ENCODE measurements at regions not wholly inside any gene's neighbourhood (a gene's known extent, or its start where the extent isn't known, plus 50 kb on each side); places are given as distances from the start of the nearest gene placed in this dataset.

DNA sequence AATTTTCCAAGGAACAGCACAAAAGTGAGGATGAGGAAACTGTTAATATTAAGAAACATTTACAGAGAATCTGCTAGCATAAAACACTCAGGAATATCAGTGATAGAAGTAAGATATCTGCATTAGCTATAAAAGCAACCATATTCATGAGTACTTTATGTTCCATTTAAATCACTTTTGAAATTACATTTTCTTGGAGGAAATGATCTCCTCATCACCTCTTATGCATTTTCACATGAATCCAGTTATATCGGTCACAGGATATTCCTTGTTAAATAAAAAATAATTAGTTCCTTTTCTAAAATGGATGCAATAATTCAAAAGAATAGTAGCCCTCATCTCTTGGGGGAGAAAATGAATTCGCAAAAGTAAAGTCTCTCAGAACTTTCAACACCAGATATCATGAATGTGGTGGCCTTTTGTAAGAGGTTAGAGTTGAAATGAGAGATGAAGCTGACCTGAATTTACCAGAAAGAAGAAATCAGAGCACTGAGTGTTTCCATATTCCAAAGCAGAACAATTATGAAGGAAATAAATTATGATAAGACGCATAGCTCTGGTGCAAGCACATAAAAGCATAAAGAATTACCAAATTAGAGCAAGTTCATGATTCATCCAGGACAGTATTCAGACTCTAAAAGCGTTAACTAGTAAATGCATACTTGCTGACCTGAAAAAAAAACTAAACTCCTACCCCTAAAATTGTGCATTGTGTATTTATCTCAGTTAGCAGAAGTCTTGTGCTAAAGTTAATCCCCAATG, 321.9 kb upstream of the CCDC54 start:
- no peak for FAIRE-seq
- TF ChIP-seq POLR2AphosphoS5 (IDR thresholded peaks at IDR 0.05; ENCODE audit: low read depth, low read length) (no peak), PAX5 (IDR thresholded peaks at IDR 0.05; ENCODE audit: insufficient read depth, low read length, severe bottlenecking) (no peak), POLR2A (IDR thresholded peaks at IDR 0.05; ENCODE audit: low read depth, low read length) (no peak), SPI1 (IDR thresholded peaks at IDR 0.05; ENCODE audit: low read depth, low read length) (no peak), TAF1 (IDR thresholded peaks at IDR 0.05; ENCODE audit: low read depth, low read length) (no peak), POU2F2 (IDR thresholded peaks at IDR 0.05; ENCODE audit: low read depth, low read length) (no peak)

DNA sequence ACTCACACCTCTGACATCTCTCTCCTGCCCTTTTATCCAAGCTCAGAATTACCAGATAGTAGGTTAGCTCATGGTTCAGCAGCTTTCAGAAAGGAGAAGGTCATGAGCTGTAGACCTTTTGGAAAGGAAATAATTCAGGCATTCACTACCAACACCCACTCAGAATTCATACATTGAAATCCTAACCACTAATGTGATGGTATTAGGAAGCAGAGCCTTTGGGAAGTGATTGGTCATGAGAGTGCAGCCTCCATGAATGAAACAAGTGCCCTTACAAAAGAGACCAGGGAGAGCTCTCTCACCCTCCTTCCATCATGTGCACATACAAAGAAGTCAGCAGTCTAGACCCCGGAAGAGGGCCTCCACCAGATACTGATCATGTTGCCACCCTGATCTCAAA, 315.8 kb upstream of the CCDC54 start:
- FAIRE-seq, result no peak
- TF ChIP-seq POLR2A (IDR thresholded peaks at IDR 0.05; ENCODE audit: low read depth, low read length) (no peak), SPI1 (IDR thresholded peaks at IDR 0.05; ENCODE audit: low read depth, low read length) (no peak), POU2F2 (IDR thresholded peaks at IDR 0.05; ENCODE audit: low read depth, low read length) (no peak)
- no peak for DNase-seq (ENCODE audit: insufficient read length, low spot score)

More for the DNA sequence above, 321.9 kb upstream of the CCDC54 start:
- DNase-seq (ENCODE audit: insufficient read length, low spot score), result no peak

DNA sequence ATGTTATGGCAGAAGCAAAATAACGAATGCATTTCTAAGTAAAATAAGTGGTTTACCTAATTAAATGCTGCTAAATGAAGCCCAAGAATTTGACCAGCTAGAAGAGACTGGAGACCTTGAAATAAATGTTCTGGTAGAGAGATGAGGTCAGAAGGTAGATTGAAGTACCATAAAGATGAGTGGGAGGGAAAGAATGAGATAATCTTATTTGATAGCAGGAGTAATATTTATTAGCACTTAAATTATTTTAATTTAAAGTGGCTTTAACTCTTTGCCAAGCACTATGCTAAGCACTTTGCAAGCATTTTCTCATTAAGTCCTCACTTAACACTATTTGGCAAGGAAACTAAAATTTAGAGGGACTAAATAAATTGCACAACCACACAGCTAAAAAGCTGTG, 314.9 kb upstream of the CCDC54 start:
- no peak for DNase-seq (ENCODE audit: insufficient read length, low spot score)
- TF ChIP-seq TAF1 (IDR thresholded peaks at IDR 0.05; ENCODE audit: low read depth, low read length) (no peak), POLR2AphosphoS5 (IDR thresholded peaks at IDR 0.05; ENCODE audit: low read depth, low read length) (no peak), POLR2A (IDR thresholded peaks at IDR 0.05; ENCODE audit: low read depth, low read length) (no peak), POU2F2 (IDR thresholded peaks at IDR 0.05; ENCODE audit: low read depth, low read length) (no peak), SPI1 (IDR thresholded peaks at IDR 0.05; ENCODE audit: low read depth, low read length) (no peak), PAX5 (IDR thresholded peaks at IDR 0.05; ENCODE audit: insufficient read depth, low read length, severe bottlenecking) (no peak)
- no peak for FAIRE-seq

DNA sequence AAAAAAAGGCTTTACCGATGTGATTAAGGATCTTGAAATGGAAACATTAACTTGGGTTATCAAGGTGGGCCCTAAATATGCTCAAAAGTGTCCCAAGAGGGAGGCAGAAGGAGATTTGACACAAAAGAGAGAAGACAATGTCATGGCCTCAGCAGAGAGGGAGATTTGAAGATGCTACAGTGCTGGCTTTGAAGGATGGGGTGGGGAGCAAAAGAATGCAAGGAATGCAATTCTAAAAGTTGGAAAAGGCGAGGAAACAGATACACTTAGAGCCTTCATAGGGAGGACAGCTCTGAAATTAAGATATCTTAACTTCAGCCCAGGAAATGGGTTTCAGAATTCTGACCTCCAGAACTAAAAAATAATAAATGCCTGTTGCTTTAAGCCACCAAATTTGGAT, 314.5 kb upstream of the CCDC54 start:
- DNase-seq (ENCODE audit: insufficient read length, low spot score), result no peak
- no peak for FAIRE-seq
- TF ChIP-seq POLR2A (IDR thresholded peaks at IDR 0.05; ENCODE audit: low read depth, low read length) (no peak), TAF1 (IDR thresholded peaks at IDR 0.05; ENCODE audit: low read depth, low read length) (no peak), POLR2AphosphoS5 (IDR thresholded peaks at IDR 0.05; ENCODE audit: low read depth, low read length) (no peak), SPI1 (IDR thresholded peaks at IDR 0.05; ENCODE audit: low read depth, low read length) (no peak), POU2F2 (IDR thresholded peaks at IDR 0.05; ENCODE audit: low read depth, low read length) (no peak), PAX5 (IDR thresholded peaks at IDR 0.05; ENCODE audit: insufficient read depth, low read length, severe bottlenecking) (no peak)

DNA sequence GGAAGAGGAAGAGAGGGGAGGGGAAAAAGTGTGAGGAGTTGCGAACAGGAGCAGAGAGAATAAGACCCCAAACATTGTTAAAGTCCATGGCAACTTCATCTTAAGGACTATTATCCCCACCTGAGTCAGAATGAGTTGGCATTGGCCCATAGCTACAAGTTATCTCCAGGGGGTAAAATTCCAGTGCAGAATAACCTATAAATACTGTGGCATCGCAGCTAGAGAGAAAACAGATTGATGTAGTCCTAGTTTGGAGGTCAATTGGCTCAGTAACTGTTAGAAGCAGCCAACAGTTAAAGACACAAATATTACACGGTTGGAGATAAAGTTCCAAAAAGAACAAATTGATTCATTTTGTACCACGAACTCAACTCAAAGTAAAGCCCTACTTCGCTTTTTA, 313.9 kb upstream of the CCDC54 start:
- TF ChIP-seq POU2F2 (IDR thresholded peaks at IDR 0.05; ENCODE audit: low read depth, low read length), result no peak
- TF ChIP-seq TAF1 (IDR thresholded peaks at IDR 0.05; ENCODE audit: low read depth, low read length), result no peak
- TF ChIP-seq SPI1 (IDR thresholded peaks at IDR 0.05; ENCODE audit: low read depth, low read length), result no peak
- TF ChIP-seq PAX5 (IDR thresholded peaks at IDR 0.05; ENCODE audit: insufficient read depth, low read length, severe bottlenecking), result no peak
- TF ChIP-seq POLR2A (IDR thresholded peaks at IDR 0.05; ENCODE audit: low read depth, low read length), result no peak
- no peak for TF ChIP-seq POLR2AphosphoS5 (IDR thresholded peaks at IDR 0.05; ENCODE audit: low read depth, low read length)
- no peak for FAIRE-seq
- no peak for DNase-seq (ENCODE audit: insufficient read length, low spot score)

DNA sequence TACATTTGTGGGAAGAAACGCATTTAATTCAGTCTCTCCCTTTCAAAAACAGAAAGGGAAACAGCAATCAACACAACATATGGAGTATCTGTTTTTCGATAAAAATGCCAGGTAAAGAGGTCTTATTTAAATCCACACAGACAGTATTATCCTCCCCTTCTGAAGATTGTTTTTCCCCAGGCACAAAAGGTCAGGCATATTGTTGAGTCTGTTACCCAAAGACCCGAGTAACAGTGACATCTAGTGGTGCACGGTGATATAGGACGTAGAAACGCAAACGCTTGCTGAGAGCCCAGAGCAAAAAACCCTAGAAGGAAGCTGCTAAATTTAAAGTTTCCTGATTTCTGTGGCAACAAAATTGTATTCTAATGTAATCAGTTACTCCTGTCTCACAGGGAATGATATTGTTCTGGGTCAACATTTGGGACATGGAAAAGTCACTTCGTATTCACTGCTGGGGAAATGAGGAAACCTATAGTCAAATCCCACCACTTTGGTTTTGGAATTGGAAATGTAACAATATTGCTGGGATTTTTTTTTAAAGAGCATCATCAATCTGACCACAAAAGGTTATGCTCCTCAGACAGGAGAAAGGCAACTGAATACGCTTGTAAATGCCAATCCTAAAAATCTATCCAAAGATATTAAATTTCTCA, 312.7 kb upstream of the CCDC54 start:
- DNase-seq (ENCODE audit: insufficient read length, low spot score) (peak; percentile 22), FAIRE-seq (peak; percentile 66)
- TF ChIP-seq POLR2AphosphoS5 (IDR thresholded peaks at IDR 0.05; ENCODE audit: low read depth, low read length), result no peak

DNA sequence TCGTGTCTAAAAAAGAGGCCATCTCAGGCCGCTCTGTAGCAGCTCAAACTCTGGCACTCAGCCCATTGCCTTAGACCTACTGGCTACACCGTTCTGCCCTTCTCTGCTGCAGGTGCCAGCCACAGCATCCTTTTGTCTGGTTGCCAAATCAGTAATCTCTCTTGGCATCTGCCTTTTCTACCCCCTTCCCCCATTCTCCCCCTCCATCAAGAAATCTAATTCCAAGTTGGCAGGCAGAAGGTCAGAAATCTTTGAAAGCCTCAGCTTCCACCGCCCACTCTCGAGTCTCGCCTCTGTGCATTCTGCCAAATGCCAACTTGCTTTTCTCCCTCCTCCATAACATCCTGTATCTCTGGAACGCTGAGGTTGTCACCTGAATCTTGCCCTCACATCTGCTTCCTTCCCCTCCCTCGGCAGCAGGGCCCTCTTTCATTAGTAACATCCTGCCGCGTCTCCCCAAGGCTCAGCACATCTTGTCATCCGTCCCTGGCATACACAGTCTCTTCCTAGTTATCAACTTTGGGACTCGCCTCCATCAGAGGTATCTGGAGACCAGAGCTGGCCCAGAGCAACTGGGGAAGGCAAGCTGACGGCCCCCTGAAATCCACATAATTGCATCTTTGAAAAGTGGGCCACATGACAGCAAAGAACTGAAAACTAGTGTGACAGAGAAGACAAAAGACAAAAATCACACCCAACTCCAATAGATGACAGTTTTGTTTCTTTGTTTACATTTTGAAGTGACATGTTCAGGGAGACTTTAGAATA, 312.0 kb upstream of the CCDC54 start:
- TF ChIP-seq POLR2AphosphoS5 (IDR thresholded peaks at IDR 0.05; ENCODE audit: low read depth, low read length) (no peak), POU2F2 (IDR thresholded peaks at IDR 0.05; ENCODE audit: low read depth, low read length) (no peak), POLR2A (IDR thresholded peaks at IDR 0.05; ENCODE audit: low read depth, low read length) (no peak), SPI1 (IDR thresholded peaks at IDR 0.05; ENCODE audit: low read depth, low read length) (no peak), PAX5 (IDR thresholded peaks at IDR 0.05; ENCODE audit: insufficient read depth, low read length, severe bottlenecking) (no peak), TAF1 (IDR thresholded peaks at IDR 0.05; ENCODE audit: low read depth, low read length) (no peak)
- no peak for FAIRE-seq
- no peak for DNase-seq (ENCODE audit: insufficient read length, low spot score)

DNA sequence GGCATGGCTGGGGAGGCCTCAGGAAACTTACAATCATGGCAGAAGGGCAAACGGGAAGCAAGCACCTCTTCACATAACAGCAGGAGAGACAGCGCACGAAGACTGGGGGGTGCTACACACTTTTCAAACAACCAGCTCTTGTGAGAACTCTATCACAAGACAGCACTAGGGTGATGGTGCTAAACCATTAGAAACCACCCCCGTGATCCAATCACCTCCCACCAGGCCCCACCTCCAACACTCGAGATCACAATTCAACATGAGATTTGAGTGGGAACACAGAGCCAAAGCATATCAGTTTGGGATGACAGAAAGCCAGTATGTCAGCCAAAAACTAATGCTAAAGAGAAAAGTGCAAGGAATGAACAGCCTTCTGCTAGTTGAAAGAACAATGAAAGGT, 309.8 kb upstream of the CCDC54 start:
- no peak for TF ChIP-seq TAF1 (IDR thresholded peaks at IDR 0.05; ENCODE audit: low read depth, low read length)
- no peak for TF ChIP-seq SPI1 (IDR thresholded peaks at IDR 0.05; ENCODE audit: low read depth, low read length)
- no peak for TF ChIP-seq PAX5 (IDR thresholded peaks at IDR 0.05; ENCODE audit: insufficient read depth, low read length, severe bottlenecking)
- no peak for TF ChIP-seq POLR2AphosphoS5 (IDR thresholded peaks at IDR 0.05; ENCODE audit: low read depth, low read length)
- no peak for TF ChIP-seq POLR2A (IDR thresholded peaks at IDR 0.05; ENCODE audit: low read depth, low read length)
- TF ChIP-seq POU2F2 (IDR thresholded peaks at IDR 0.05; ENCODE audit: low read depth, low read length), result no peak
- no peak for DNase-seq (ENCODE audit: insufficient read length, low spot score)
- FAIRE-seq, result no peak

DNA sequence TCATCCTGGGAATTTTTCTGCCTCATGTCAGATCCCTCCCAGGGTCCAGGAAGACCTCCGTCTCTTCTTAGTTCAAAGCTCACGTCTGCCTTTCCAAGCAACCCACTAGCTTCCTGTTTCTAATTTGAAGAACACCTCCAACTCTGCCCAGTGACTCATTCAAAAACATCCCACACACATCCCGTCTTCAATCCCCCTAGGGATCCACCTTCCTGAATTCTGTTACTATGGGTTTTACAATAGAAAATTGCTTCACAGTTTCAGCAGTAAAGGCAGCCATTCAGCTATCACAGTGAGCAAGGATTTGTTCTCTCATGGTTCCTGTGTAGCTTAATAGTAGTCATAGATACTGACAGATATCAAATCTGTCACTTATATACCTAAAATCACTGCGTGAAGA, 308.3 kb upstream of the CCDC54 start:
- no peak for TF ChIP-seq PAX5 (IDR thresholded peaks at IDR 0.05; ENCODE audit: insufficient read depth, low read length, severe bottlenecking)
- no peak for TF ChIP-seq POLR2A (IDR thresholded peaks at IDR 0.05; ENCODE audit: low read depth, low read length)
- TF ChIP-seq SPI1 (IDR thresholded peaks at IDR 0.05; ENCODE audit: low read depth, low read length), result no peak
- no peak for TF ChIP-seq TAF1 (IDR thresholded peaks at IDR 0.05; ENCODE audit: low read depth, low read length)
- TF ChIP-seq POLR2AphosphoS5 (IDR thresholded peaks at IDR 0.05; ENCODE audit: low read depth, low read length), result no peak
- TF ChIP-seq POU2F2 (IDR thresholded peaks at IDR 0.05; ENCODE audit: low read depth, low read length), result no peak
- FAIRE-seq (no peak), DNase-seq (ENCODE audit: insufficient read length, low spot score) (no peak)

Measured in GM12891 (cell line).